Ectodermal cell (in vitro differentiated cells): ENCODE measurements at regions not wholly inside any gene's neighbourhood (a gene's known extent, or its start where the extent isn't known, plus 50 kb on each side); places are given as distances from the start of the nearest gene placed in this dataset.

ENCODE experiments used
- H3K27ac ChIP-seq: 2 replicates; pipeline ENCODE4 v1.7.0; 2013; ENCODE audit warnings: mild to moderate bottlenecking, low read depth, low read length; ENCODE audit not compliant: insufficient read depth, poor library complexity, severe bottlenecking
- H3K27me3 ChIP-seq: 2 replicates; pipeline ENCODE4 v1.7.0; 2013; ENCODE audit warnings: mild to moderate bottlenecking, low read length; ENCODE audit not compliant: insufficient read depth, control insufficient read depth, poor library complexity, severe bottlenecking
- H3K36me3 ChIP-seq: one replicate; pipeline ENCODE4 v1.7.0; 2013; ENCODE audit warnings: low read length; ENCODE audit not compliant: control insufficient read depth, insufficient read depth
- H3K4me1 ChIP-seq: one replicate; pipeline ENCODE4 v1.7.0; 2013; ENCODE audit warnings: low read length; ENCODE audit not compliant: control insufficient read depth, insufficient read depth
- H3K4me3 ChIP-seq: 2 replicates; pipeline ENCODE4 v1.7.0; 2013; ENCODE audit warnings: low read depth, low read length, control low read depth; ENCODE audit not compliant: insufficient read depth
- H3K9me3 ChIP-seq: 2 replicates; pipeline ENCODE4 v1.7.0; 2013; ENCODE audit warnings: mild to moderate bottlenecking, low read length, moderate library complexity; ENCODE audit not compliant: control insufficient read depth
- WGBS, 2 experiments: methylation state at CpG; one replicate each; pipeline ENCODE4 v1.1.7; 2013; ENCODE audit warnings: missing lambda C conversion rate in 2 of 2; 5-methylcytosine and 5-hydroxymethylcytosine counted together

- Histone ChIP-seq H3K36me3 (no peaks in the 10 kb centered on the region), H3K4me1 (no peaks in the 10 kb centered on the region), H3K27me3 (no peaks in the 10 kb centered on the region), H3K9me3 (no peaks in the 10 kb centered on the region), H3K27ac (no peak overlapping the region), H3K4me3 (no peak overlapping the region)
These were observed 76.0 kb upstream of the GPR12 start for GRCh38 chr13:26836626-26837025.

DNA sequence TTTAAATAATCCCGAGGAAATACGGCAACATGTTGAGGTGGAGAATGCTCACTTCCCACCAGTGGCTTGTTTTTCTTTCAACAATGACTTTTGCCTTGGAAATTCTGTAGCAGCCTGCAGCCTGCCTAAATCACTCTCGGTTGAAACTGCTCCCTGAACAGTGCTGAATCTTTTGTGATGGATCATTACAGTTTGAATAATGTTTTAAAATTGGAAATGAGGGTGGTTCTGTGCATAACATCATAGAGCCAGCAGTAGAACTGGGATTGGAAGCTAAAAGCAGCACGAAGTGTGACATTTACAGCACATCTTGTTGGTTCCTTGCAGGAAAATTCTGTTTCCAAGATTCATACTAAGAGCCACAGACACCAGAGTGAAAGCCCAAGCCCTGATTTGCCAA, 74.1 kb upstream of the GPR12 start:
- no peaks in the 10 kb centered on the region for H3K9me3 ChIP-seq
- 55 to 59% methylated on average over 4 of the region's 4 CpGs for WGBS, 2 experiments
- H3K4me1 ChIP-seq: no peaks in the 10 kb centered on the region
- H3K27me3 ChIP-seq: no peaks in the 10 kb centered on the region
- no peak overlapping the region for H3K27ac ChIP-seq
- H3K4me3 ChIP-seq: no peak overlapping the region
- H3K36me3 ChIP-seq: no peaks in the 10 kb centered on the region

DNA sequence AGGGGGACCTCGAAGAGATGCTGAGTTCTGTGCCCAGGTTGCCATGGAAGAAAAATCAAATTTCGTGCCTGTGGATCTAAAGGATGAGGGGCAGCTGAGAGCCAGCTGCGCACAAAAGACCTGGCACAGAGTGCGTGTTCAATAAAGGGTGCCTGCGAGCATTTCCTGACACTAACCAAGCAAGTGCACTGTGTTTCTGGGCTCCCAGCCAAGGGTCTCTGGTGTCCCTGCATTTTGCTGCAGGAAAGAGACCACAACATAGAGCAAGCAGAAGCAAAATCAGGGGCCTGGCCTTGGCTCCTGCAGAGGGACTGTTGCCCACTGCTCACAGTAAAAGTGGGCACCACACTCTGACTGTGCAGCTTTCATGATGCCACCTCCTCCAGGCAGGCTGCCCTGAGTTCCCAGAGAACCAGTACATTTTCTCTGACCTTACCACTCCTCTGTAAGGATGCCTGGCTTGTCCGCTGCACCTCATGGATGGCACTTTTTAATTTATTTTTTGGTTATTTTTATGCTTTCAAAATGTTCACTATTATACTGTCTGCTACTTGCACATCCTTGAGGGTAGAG, 70.8 kb upstream of the GPR12 start:
- WGBS, 2 experiments: 91 to 94% methylated on average over 6 of the region's 6 CpGs
- no peaks in the 10 kb centered on the region for H3K4me1 ChIP-seq
- no peak overlapping the region for H3K4me3 ChIP-seq

GRCh38 chr13:26829716-26830115, 69.1 kb upstream of the GPR12 start:
- no peak overlapping the region for H3K4me3 ChIP-seq
- 90 to 93% methylated on average over 4 of the region's 4 CpGs for WGBS, 2 experiments
- no peak overlapping the region for H3K27ac ChIP-seq
- no peaks in the 10 kb centered on the region for H3K4me1 ChIP-seq
- no peaks in the 10 kb centered on the region for H3K27me3 ChIP-seq
- H3K36me3 ChIP-seq: no peaks in the 10 kb centered on the region
- no peaks in the 10 kb centered on the region for H3K9me3 ChIP-seq

More for the DNA sequence above, 70.8 kb upstream of the GPR12 start:
- H3K27ac ChIP-seq: no peak overlapping the region
- no peaks in the 10 kb centered on the region for H3K36me3 ChIP-seq
- no peaks in the 10 kb centered on the region for H3K9me3 ChIP-seq
- no peaks in the 10 kb centered on the region for H3K27me3 ChIP-seq

GRCh38 chr13:26824581-26824980, 64.0 kb upstream of the GPR12 start:
- WGBS, 2 experiments: 90 to 94% methylated on average over 1 of the region's 1 CpG
- Histone ChIP-seq H3K27me3 (no peaks in the 10 kb centered on the region), H3K9me3 (no peaks in the 10 kb centered on the region), H3K36me3 (no peaks in the 10 kb centered on the region), H3K4me1 (no peaks in the 10 kb centered on the region), H3K4me3 (no peak overlapping the region), H3K27ac (no peak overlapping the region)

DNA sequence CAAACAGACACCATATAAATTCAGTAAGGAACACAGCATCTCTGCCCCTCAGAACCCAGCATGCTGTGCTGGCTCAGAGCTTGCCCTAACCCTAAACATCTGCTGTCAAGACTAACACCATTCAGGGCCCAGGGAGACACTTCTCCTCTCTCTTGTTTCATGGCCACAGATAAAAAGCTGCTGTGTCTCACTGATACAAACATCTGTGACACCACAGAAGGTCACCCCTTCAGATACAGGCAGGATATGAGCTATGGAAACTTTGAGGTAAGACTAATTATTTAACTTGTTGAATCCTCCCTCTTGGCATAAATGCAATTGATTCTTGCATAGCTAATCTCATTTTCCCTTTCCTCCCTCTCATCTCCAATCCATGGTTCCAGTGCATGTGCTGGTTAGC, 61.6 kb upstream of the GPR12 start:
- Histone ChIP-seq H3K27me3 (no peaks in the 10 kb centered on the region), H3K36me3 (no peaks in the 10 kb centered on the region), H3K9me3 (no peaks in the 10 kb centered on the region), H3K27ac (no peak overlapping the region), H3K4me3 (no peak overlapping the region), H3K4me1 (no peaks in the 10 kb centered on the region)

GRCh38 chr13:26821672-26822071, 61.1 kb upstream of the GPR12 start:
- H3K27ac ChIP-seq: no peak overlapping the region
- no peaks in the 10 kb centered on the region for H3K9me3 ChIP-seq
- H3K27me3 ChIP-seq: no peaks in the 10 kb centered on the region
- H3K4me1 ChIP-seq: no peaks in the 10 kb centered on the region
- no peaks in the 10 kb centered on the region for H3K36me3 ChIP-seq
- H3K4me3 ChIP-seq: no peak overlapping the region
- WGBS, 2 experiments: 95 to 96% methylated on average over 7 of the region's 7 CpGs

GRCh38 chr13:26820871-26821270, 60.3 kb upstream of the GPR12 start:
- no peak overlapping the region for H3K27ac ChIP-seq
- H3K4me3 ChIP-seq: no peak overlapping the region
- no peaks in the 10 kb centered on the region for H3K9me3 ChIP-seq
- H3K27me3 ChIP-seq: no peaks in the 10 kb centered on the region
- WGBS, 2 experiments: 90 to 96% methylated on average over 4 of the region's 4 CpGs
- H3K4me1 ChIP-seq: no peaks in the 10 kb centered on the region
- no peaks in the 10 kb centered on the region for H3K36me3 ChIP-seq

DNA sequence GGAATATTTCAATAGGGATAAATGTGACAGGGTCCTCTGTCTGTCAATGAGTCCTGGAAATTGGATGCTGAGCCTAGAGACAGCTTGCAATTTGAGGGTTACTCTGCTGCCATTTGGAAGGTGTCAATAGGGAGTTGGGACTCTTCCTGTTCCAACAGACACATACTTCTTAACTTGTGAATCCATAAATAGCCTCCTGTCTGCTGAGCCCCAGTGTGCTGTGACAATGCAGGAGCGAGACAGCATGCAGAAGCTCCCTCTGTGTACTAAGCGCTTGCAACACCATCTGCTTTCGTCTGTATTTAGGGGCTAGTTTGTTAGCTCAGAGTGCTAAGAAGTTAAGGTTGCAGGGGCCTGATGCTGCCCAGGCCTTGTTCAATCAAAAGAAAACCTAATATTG, 58.5 kb upstream of the GPR12 start:
- Histone ChIP-seq H3K27ac (no peak overlapping the region), H3K4me1 (no peaks in the 10 kb centered on the region), H3K27me3 (no peaks in the 10 kb centered on the region), H3K36me3 (no peaks in the 10 kb centered on the region), H3K4me3 (no peak overlapping the region), H3K9me3 (no peaks in the 10 kb centered on the region)
- 87% methylated on average over 3 of the region's 3 CpGs for WGBS, 2 experiments

DNA sequence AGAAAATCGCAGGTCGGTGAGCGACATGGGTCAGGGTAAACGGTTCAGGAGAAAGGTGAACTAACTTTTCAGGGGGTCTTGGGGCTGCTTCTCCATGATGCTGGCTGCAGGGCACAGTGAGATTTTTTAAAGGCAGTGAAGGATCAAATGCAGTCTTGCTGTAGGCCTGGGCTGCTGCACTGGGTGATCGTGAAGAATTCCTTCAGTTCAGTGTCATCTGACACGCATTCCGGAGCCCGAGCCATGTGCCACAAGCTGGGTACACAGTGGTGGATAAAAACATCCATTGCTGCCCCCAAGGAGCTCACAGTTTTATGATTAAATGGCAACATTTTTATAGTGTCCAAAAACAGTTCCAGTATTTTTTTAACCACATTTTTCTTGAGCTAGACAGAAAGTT, 56.3 kb upstream of the GPR12 start:
- Histone ChIP-seq H3K27ac (no peak overlapping the region), H3K36me3 (no peaks in the 10 kb centered on the region), H3K27me3 (no peaks in the 10 kb centered on the region), H3K9me3 (no peaks in the 10 kb centered on the region), H3K4me3 (no peak overlapping the region), H3K4me1 (no peaks in the 10 kb centered on the region)
- WGBS, 2 experiments: 88 to 90% methylated on average over 8 of the region's 8 CpGs

GRCh38 chr13:26813980-26814348, 53.4 kb upstream of the GPR12 start:
- H3K36me3 ChIP-seq: no peaks in the 10 kb centered on the region
- no peak overlapping the region for H3K4me3 ChIP-seq
- 86 to 92% methylated on average over 5 to 6 of the region's 6 CpGs for WGBS, 2 experiments
- H3K4me1 ChIP-seq: no peaks in the 10 kb centered on the region
- H3K27ac ChIP-seq: no peak overlapping the region
- H3K27me3 ChIP-seq: no peaks in the 10 kb centered on the region
- H3K9me3 ChIP-seq: no peaks in the 10 kb centered on the region
